GM12892 (cell line): ENCODE measurements at regions not wholly inside any gene's neighbourhood (a gene's known extent, or its start where the extent isn't known, plus 50 kb on each side); places are given as distances from the start of the nearest gene placed in this dataset.
"Not testable (repeated sequence)": the region's sequence is repeated elsewhere in the genome, so short reads cannot be mapped to it uniquely, and the experiment has no call there.

ENCODE experiments used
- DNase-seq: peaks from one replicate; pipeline ENCODE4 v3.0.0; 2011; ENCODE audit not compliant: insufficient read length
- FAIRE-seq: peaks from 2 replicates; lab custom pipeline; 2011; peaks lifted over from hg19 to GRCh38; lab: Jason Lieb, UNC
- POLR2A ChIP-seq: IDR thresholded peaks from 2 replicates; pipeline ENCODE4 v1.6.1; 2011; ENCODE audit warnings: low read depth, low read length, control low read depth
- POLR2AphosphoS5 ChIP-seq: IDR thresholded peaks from 2 replicates; pipeline ENCODE4 v1.6.1; 2011; ENCODE audit warnings: low read depth, low read length, control low read depth
- TAF1 ChIP-seq: IDR thresholded peaks from 2 replicates; pipeline ENCODE4 v1.6.1; 2011; ENCODE audit warnings: low read depth, mild to moderate bottlenecking, control low read depth, low read length, borderline replicate concordance

- DNase-seq (no peak), FAIRE-seq (no peak)
- no peak for TF ChIP-seq POLR2A
- no peak for TF ChIP-seq POLR2AphosphoS5
- no peak for TF ChIP-seq TAF1
Measured at GRCh38 chr20:60101201-60101890, 143.1 kb downstream of the CDH26 start.

- no peak for TF ChIP-seq POLR2AphosphoS5
- no peak for TF ChIP-seq TAF1
- TF ChIP-seq POLR2A: no peak
- no peak for DNase-seq
Measured at GRCh38 chr20:60101891-60102281, 143.7 kb downstream of the CDH26 start.

GRCh38 chr20:60102665-60103210, 144.5 kb downstream of the CDH26 start:
- DNase-seq: no peak
- no peak for TF ChIP-seq POLR2AphosphoS5
- no peak for TF ChIP-seq TAF1
- TF ChIP-seq POLR2A: no peak
- FAIRE-seq: no peak

More at GRCh38 chr20:60101891-60102281, 143.7 kb downstream of the CDH26 start:
- FAIRE-seq: no peak

- no peak for FAIRE-seq
- TF ChIP-seq POLR2A (no peak), POLR2AphosphoS5 (no peak), TAF1 (no peak)
- DNase-seq: no peak
Measured at GRCh38 chr20:60104993-60105803, 147.0 kb downstream of the CDH26 start.

- not testable (repeated sequence) for DNase-seq, FAIRE-seq
Measured at GRCh38 chr20:60106186-60106585, 148.0 kb downstream of the CDH26 start.

DNA sequence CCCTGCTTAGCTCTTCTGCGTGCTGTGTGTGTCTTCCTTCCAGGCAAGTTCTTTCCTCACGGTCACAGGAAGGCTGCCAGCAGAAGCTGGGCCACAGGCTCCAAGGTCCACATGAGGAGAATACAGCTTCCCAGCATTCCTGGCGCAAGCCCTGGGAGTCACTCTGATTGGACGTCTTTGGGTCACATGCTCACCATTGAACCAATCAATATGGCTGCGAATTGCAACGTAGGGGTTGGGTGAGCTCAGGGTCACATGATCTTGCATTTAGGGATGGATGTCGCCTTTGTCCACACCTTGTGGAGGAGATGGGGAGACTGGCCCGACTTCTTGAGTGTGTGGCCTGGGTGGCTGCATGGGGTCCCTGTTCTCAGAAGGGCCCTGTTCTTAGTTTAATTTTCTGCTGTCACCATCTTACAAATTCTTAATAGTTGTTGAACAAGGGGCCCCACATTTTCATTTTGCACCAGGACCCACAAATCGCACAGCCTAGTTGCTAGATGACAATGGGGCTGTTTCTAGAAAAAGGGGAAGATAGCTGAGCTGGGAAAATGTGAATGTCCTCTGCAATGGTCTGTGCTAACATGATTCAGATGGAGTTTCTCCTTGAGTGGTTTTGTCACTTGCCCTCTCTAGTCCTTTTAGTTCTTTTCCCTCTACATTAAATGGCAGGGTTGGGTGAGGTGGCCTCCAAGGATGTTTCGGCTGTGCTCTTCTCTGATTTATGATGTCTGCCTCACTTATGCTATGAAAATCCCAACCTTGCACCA, 149.6 kb downstream of the CDH26 start:
- DNase-seq: no peak
- TF ChIP-seq POLR2A (no peak), POLR2AphosphoS5 (no peak), TAF1 (no peak)
- no peak for FAIRE-seq

DNA sequence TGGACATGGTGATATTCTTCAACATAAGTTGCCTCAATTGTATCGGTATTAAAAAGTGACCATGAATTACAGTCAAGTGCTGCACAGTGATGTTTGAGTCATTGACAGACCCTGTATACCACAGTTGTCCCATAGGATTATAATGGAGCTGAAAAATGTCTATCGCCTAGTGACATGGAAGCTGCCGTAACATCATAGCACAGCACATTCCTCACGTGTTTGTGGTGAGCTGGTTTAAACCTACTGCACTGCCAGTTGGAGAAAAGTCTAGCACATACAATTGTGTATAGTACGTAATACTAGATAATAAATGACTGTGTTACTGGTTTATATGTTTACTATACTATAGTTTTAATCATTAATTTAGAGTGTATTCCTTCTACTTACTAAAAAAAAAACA, 150.2 kb downstream of the CDH26 start:
- FAIRE-seq: no peak
- DNase-seq: no peak
- TF ChIP-seq POLR2AphosphoS5 (no peak), POLR2A (no peak), TAF1 (no peak)

GRCh38 chr20:60113024-60113724, 155.0 kb downstream of the CDH26 start:
- DNase-seq (no peak), FAIRE-seq (no peak)
- TF ChIP-seq POLR2A (no peak), TAF1 (no peak), POLR2AphosphoS5 (no peak)

GRCh38 chr20:60113771-60114170, 155.5 kb downstream of the CDH26 start:
- TF ChIP-seq POLR2AphosphoS5: no peak
- no peak for TF ChIP-seq TAF1
- no peak for TF ChIP-seq POLR2A
- DNase-seq: no peak
- no peak for FAIRE-seq

DNA sequence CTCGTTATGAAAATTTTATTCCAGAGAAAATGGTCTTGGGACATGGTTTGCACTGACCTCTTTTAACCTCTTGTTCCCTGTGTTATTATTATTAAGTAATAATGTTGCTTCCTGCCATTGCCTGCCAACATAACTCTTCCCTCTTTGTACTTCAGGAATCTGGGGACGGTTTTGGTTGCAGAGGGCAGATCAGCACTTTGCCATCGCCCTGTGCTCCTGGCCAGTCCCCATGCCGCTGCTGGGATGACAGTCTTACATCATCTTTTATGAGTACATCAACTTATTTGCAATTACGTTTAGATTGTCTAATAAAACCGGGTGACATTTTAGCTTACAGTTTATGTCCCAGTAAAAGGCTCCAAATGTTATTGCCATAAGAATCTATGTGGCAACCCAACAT, 157.2 kb downstream of the CDH26 start:
- no peak for FAIRE-seq
- no peak for DNase-seq
- no peak for TF ChIP-seq POLR2AphosphoS5
- no peak for TF ChIP-seq TAF1
- TF ChIP-seq POLR2A: no peak
